ENCODE measurements at regions not wholly inside any gene's neighbourhood (a gene's known extent, or its start where the extent isn't known, plus 50 kb on each side); places are given as distances from the start of the nearest gene placed in this dataset.

- Histone ChIP-seq H3K27me3 (replicated peaks in 1 of 4; ENCODE audit: control extremely low read depth in 1 of 4, control insufficient read depth in 3 of 4, insufficient read depth in 4 of 4, low read length in 3 of 4) (no peaks in the 10 kb centered on the region), H3K79me2 (ENCODE audit: control insufficient read depth, insufficient read depth, low read length) (no peaks in the 10 kb centered on the region), H3K4me2 (replicated peaks; ENCODE audit: low read depth, low read length, poor library complexity, severe bottlenecking) (no peak overlapping the region), H3K4me3 (ENCODE audit: control extremely low read depth in 1 of 5, extremely low read depth in 1 of 5, insufficient read depth in 1 of 5, low read depth in 2 of 5, low read length in 4 of 5) (no peak overlapping the region), H3K27ac (ENCODE audit: low read length in 2 of 2) (no peak overlapping the region), H3K9ac (ENCODE audit: low read length) (no peak overlapping the region), H3K36me3 (replicated peaks in 1 of 2; ENCODE audit: control extremely low read depth in 1 of 2, control insufficient read depth in 1 of 2, extremely low read depth in 1 of 2, insufficient read depth in 2 of 2, low read length in 1 of 2) (no peaks in the 10 kb centered on the region), H4K20me1 (ENCODE audit: control insufficient read depth, insufficient read depth, low read length, poor library complexity, severe bottlenecking) (no peaks in the 10 kb centered on the region), H3K9me3 (ENCODE audit: control extremely low read depth in 1 of 3, control insufficient read depth in 2 of 3, insufficient read depth in 1 of 3, low read length in 2 of 3) (no peaks in the 10 kb centered on the region), H2AFZ (ENCODE audit: insufficient read depth, low read depth, low read length, poor library complexity, severe bottlenecking) (no peak overlapping the region), H3K4me1 (ENCODE audit: control insufficient read depth in 2 of 2, insufficient read depth in 2 of 2, low read length in 2 of 2) (no peaks in the 10 kb centered on the region)
- ATAC-seq (ENCODE audit: low read depth) (no peak), DNase-seq (no peak)
- intact Hi-C loops (cut with micrococcal nuclease), result no loop called here
- POLR2A ChIA-PET, result no interaction called here
- Mint-ChIP-seq H3K4me3 (no peak overlapping the region), H3K4me1 (no peaks in the 10 kb centered on the region), H3K27me3 (no peaks in the 10 kb centered on the region), H3K27ac (no peak overlapping the region), H3K9me3 (ENCODE audit: insufficient read depth) (no peaks in the 10 kb centered on the region)
- no CpG with 5 or more reads among the region's 2 CpGs for WGBS (ENCODE audit: insufficient coverage)
- no peak for TF ChIP-seq CTCF (IDR thresholded peaks at IDR 0.05)
- TF ChIP-seq EZH2 (IDR thresholded peaks at IDR 0.05; ENCODE audit: borderline replicate concordance, insufficient read depth, low read depth, low read length, poor library complexity, severe bottlenecking), result no peak
- CTCF ChIA-PET, result no interaction called here
Measured at GRCh38 chrX:124902953-124903352, 416.7 kb upstream of the TEX13C start.

GRCh38 chrX:124910611-124911010 is 409.1 kb upstream of the TEX13C start:
- Histone ChIP-seq H3K4me2 (replicated peaks; ENCODE audit: low read depth, low read length, poor library complexity, severe bottlenecking) (no peak overlapping the region), H3K36me3 (replicated peaks in 1 of 2; ENCODE audit: control extremely low read depth in 1 of 2, control insufficient read depth in 1 of 2, extremely low read depth in 1 of 2, insufficient read depth in 2 of 2, low read length in 1 of 2) (no peaks in the 10 kb centered on the region), H3K27ac (ENCODE audit: low read length in 2 of 2) (no peak overlapping the region), H3K4me1 (ENCODE audit: control insufficient read depth in 2 of 2, insufficient read depth in 2 of 2, low read length in 2 of 2) (no peaks in the 10 kb centered on the region), H3K9ac (ENCODE audit: low read length) (no peak overlapping the region), H3K9me3 (ENCODE audit: control extremely low read depth in 1 of 3, control insufficient read depth in 2 of 3, insufficient read depth in 1 of 3, low read length in 2 of 3) (no peaks in the 10 kb centered on the region), H2AFZ (ENCODE audit: insufficient read depth, low read depth, low read length, poor library complexity, severe bottlenecking) (no peak overlapping the region), H3K4me3 (ENCODE audit: control extremely low read depth in 1 of 5, extremely low read depth in 1 of 5, insufficient read depth in 1 of 5, low read depth in 2 of 5, low read length in 4 of 5) (no peak overlapping the region), H3K27me3 (replicated peaks in 1 of 4; ENCODE audit: control extremely low read depth in 1 of 4, control insufficient read depth in 3 of 4, insufficient read depth in 4 of 4, low read length in 3 of 4) (no peaks in the 10 kb centered on the region), H3K79me2 (ENCODE audit: control insufficient read depth, insufficient read depth, low read length) (no peaks in the 10 kb centered on the region), H4K20me1 (ENCODE audit: control insufficient read depth, insufficient read depth, low read length, poor library complexity, severe bottlenecking) (no peaks in the 10 kb centered on the region)
- Mint-ChIP-seq H3K9me3 (ENCODE audit: insufficient read depth) (no peaks in the 10 kb centered on the region), H3K4me3 (no peak overlapping the region), H3K27ac (no peak overlapping the region), H3K4me1 (no peaks in the 10 kb centered on the region), H3K27me3 (no peaks in the 10 kb centered on the region)
- TF ChIP-seq CTCF (IDR thresholded peaks at IDR 0.05), result no peak
- ChIA-PET POLR2A (no interaction called here), CTCF (no interaction called here)
- intact Hi-C loops (cut with micrococcal nuclease), result no loop called here
- no CpG with 5 or more reads among the region's 4 CpGs for WGBS (ENCODE audit: insufficient coverage)
- DNase-seq (no peak), ATAC-seq (ENCODE audit: low read depth) (no peak)
